HG03066 (cell line): ENCODE measurements at regions not wholly inside any gene's neighbourhood (a gene's known extent, or its start where the extent isn't known, plus 50 kb on each side); places are given as distances from the start of the nearest gene placed in this dataset.

ENCODE experiments used
- ATAC-seq: cut with Tn5 transposase; IDR thresholded peaks from one replicate; pipeline ENCODE4 v1.9.1; 2021; ENCODE audit warnings: low read depth; ENCODE audit not compliant: unreplicated experiment

DNA sequence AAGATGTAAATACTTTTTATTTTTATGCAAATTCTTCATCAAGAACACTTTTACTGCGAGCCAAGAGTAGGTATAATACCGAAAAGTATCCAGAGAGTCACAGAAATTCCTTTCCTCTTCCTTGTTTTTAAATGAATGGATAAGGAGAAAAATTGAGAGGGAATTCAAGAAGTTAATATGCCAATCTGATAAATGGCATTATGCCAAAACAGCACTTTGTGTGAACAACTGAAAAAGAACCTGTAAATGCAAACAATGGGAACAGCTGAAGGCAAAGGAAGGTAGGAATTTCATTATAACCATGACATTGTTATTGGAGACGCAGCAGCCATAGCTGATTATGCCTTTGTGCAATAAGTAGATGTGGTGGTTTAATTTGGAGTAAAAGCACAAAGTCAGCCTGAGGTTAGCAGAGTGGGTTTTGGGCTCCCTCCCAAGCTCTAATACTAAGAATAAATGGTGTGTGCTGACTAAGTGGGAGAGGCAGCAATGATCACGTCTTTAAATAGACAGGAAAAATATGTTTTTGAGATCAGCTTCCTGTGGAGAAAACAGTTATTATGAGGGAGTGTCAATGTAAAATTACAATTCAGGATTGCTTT is 209.8 kb upstream of the NDST4 start:
- ATAC-seq = no peak

DNA sequence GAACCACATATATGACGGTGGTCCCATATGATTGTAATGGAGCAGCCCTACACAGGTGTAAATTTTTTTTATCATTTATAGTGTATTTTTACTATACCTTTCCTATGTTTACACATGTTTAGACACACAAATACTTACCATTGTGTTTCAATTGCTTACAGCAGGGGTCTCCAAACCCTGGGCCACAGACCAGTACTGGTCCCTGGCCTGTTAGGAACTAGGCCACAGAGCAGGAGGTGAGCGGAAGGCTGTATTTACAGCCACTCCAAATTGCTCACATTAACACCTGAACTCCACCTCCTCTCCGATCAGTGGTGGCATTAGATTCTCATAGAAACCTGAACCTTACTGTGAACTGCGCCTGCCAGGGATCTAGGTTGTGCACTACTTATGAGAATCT is 201.8 kb upstream of the NDST4 start:
- ATAC-seq = no peak

DNA sequence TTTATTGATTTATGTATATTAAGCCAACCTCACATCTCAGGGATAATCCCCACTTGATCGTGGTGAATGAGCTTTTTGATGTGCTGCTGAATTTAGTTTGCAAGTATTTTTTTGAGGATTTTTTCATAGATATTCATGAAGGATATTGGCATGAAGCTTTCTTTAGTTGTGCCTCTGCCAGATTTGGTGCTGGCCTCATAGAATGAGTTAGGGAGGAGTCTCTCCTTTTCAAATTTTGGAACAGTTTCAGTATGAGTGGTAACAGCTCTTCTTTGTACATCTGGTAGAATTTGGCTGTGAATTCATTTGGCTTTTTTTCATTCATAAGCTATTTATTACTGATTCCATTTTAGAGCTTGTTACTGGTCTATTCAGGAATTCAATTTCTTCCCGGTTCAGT is 197.2 kb upstream of the NDST4 start:
- ATAC-seq = no peak

DNA sequence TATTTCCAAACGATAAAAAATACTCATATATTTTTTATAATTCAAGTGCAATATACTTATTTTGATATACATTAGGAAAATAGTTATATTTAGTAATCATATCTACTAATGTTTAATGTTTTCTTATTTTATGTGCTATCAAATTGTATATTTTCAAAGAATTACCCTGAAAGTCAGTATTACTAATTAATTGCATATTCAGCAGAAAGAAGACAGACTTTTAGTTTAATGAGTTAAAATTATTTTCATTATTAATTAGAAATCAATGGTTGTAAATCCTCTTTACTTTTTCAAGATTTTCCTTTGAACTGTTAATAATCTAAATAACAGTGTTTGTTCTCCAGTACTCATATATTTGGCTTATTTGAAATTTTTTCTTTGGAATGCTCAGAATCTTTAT is 181.3 kb upstream of the NDST4 start:
- ATAC-seq = no peak

DNA sequence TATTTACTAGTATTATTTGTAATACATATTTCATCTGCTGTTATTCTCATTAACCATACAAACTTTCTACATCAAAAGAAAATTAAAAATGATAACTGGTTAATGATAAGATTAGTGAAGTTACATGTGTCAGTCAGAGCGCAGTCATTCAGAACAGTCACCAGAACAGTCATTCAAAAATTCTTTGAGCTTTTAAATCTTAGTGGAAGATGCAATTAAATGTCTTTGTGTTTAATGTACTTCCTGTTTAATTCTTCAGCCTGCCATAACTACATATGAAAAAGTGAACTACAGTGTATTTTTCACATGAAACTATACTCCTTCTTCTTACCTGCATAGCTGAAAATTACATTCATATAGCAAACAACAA is 179.7 kb upstream of the NDST4 start:
- ATAC-seq = no peak

DNA sequence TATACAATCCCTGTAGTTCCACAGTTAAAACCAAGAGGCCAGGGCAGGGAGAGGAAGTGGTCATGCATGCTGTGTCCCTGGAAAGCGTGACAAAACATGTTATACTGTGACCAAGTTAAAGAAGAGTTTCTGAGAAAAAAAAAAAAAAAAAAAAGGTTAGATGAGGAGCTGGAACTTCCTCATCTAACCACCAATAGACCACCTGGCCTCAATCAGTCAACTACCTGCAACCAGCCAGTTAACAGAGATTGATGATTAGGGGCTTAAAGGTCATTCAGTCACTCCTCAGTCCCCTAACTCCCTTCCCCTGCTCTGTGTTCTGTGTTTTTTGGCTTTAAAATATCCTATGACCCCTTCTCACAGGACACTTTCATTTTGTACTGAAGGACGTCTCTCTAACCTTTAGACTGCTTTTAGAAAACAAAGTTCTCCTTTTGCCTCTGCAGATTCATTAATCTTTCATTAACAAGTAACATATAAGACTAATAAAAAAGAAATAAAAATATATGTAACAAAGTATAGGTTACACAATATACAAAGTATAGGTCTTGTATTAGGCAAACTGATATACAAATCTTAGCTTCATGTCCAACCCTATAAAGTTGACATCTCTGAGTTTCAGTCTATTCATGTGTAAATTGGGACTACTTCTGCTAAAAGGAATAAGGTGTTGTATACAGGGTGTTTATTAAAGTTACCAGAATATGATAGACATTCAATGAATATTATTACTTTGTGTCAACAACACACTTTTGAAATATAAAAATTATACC is 179.1 kb upstream of the NDST4 start:
- ATAC-seq = peak; percentile 82

DNA sequence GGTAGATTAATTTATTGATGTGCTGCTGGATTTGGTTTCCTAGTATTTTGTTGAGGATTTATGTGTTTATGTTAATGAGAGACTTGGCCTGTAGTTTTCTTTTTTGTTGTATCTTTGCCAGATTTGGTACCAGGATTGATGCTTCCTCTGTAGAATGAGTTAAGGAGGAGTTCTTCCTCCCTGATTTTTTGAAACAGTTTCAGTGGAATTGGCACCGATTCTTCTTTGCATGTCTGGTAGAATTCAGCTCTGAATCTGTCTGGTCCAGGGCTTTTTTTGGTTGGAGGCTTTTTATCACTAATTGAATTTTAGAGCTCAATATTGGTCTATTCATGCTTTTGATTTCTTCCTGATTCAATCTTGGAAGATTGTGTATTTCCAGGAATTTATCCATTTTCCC is 174.0 kb upstream of the NDST4 start:
- ATAC-seq = no peak

DNA sequence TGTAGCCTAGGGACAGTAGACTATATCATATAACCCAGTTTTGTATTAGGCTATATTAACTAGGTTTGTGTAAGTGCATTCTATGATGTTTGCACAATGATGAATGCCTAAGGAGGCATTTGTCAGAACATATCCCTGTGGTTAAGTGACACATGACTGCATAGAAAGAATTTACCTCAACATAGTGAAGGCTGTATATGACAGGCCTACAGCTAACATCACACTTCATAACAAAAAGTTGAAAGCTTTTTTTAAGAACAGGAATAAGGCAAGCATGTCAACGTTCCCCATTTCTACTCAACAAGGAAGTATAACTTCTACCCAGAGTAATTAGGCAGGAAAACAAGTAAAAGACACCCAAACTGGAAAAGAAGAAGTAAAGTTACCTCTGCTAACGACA is 165.9 kb upstream of the NDST4 start:
- no peak for ATAC-seq

DNA sequence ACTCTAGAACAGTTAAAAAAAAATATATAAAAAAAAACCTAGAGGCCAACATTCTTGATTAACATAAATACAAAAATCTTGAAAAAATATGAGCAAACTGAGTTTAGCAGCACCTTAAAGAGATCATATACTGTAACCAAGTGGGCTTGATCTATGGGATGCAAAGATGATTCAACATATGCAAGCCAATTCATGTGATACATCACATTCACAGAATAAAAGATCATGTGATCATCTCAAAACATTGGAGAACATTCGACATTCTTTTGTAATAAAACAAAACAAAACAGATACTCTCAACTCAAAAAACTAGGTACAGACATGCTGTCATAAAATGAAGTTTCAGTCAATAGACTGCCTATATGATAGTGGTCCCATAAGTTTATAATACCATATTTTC is 165.4 kb upstream of the NDST4 start:
- ATAC-seq = no peak

DNA sequence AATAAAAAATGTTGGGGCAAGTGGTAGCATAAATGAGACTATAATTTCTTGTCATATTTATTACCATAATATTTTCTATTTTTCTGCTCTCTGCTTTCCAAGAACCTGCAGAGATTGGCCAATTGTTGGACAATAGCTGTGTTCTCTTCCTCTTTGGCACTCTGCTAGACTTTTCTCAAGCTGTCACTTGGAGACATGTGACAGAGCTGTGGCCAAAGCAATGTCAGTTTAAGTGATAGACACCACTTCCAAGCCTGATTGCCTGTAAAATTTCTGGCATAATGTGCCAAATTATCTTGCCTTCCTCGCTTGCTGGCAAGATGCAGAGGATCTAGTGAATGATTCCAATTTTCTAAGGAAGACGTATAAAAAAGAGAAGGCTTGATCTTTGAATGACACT is 162.2 kb upstream of the NDST4 start:
- no peak for ATAC-seq

DNA sequence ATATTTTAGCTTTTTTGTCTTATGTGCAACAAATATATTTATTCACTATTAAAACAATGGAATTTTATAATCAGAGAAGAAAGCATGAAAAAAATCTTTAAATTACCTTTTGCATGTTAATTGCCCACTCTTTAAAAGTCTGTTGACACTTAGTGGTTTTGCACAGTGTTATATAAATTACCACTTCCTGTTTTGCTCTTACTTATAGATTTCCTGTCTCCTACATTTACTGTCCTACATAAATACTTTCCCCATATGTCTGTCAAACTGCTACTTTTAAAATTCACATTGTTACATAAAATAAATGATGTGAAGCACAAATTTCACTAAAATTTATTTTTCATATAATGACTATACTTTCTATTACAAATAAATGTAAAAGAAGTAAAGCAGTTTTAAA is 161.1 kb upstream of the NDST4 start:
- ATAC-seq = peak; percentile 80

DNA sequence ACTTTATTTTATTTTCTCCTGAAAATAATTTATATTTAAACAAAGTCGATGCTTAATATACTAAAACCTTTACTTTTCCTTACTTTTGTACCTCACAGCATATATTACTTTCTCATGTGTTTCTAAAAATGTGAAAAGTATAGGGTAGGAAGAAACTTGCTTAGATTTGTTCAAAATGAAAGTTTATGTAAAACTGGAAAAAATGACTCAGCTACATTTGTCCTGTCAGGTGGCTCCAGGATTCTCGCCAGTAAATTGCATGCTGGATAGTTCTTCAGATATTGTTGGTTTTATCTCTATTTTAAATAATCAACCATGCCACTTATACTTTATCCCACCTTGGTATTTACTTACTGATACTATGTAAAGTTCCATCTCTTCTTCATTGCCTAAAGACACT is 159.2 kb upstream of the NDST4 start:
- no peak for ATAC-seq

DNA sequence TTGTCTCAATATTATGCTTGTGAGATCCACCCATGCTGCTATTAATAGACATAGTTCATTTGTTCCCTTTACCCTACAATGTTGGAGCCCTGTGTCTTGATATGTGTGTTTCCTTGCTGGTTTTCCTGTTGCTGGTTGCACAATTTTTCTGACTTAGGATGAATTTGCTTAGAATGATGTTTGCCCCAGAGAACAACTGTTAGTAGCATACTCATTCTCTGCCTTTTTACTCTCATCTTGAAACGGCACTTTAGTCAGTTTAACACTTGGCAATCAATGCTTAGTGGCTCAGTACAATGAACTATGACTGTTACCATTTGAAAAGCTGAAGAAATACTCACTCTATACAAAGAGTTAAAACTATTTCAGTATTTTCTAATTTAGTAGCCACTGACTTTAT is 158.8 kb upstream of the NDST4 start:
- no peak for ATAC-seq

DNA sequence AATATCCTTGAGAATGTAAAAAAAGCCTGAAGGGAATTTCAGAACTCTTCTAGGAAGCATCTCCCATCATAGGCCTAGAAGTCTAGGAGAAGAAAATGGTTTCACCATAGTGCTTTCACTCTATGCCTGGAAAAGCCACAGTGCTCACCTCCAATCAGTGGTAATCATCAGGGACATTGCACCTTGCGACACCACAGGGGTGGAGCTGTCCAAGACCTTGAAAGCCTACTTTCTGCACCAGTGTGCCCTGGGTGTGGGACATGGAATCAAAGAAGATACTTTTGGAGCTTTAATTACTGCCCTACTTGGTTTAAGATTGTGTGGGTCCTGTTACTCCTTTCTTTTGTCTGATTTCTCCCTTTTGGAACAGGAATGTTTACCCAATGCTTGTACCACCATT is 146.8 kb upstream of the NDST4 start:
- ATAC-seq = no peak

DNA sequence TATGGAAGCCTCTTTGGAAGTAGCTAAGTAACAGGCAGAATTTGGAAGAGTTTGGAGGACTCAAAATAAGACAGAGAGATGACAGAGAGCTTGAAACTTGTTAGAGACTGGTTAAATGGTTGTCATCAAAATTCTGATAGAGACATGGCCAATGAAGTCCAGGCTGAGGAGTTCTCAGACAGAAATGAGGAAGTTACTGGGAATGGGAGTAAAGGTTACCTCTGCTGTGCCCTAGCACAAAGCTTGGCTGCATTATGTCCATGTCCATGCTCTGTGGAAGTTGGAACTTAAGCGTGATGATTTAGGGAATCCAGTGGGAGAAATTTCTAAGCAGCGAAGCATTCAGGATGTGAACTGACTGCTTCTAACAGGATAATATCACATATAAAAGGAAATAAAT is 146.2 kb upstream of the NDST4 start:
- no peak for ATAC-seq

DNA sequence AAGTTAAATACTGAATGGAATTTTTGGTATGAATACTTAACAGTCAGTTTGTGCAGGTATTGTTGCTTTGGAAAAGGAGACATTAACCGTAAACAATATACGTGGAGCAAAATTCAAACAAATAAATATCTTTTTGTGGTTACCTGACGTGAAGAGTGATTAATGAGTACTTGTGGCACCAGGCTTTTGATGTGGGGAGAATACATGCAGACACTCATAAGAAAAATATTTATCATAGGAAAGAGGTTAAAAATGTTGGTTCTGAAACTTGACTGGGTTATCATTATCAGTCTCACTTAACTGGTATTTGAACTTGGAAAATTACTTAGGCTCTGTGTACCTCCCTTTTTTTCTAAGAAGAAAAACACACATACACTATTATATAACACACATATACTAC is 136.4 kb upstream of the NDST4 start:
- ATAC-seq = no peak

DNA sequence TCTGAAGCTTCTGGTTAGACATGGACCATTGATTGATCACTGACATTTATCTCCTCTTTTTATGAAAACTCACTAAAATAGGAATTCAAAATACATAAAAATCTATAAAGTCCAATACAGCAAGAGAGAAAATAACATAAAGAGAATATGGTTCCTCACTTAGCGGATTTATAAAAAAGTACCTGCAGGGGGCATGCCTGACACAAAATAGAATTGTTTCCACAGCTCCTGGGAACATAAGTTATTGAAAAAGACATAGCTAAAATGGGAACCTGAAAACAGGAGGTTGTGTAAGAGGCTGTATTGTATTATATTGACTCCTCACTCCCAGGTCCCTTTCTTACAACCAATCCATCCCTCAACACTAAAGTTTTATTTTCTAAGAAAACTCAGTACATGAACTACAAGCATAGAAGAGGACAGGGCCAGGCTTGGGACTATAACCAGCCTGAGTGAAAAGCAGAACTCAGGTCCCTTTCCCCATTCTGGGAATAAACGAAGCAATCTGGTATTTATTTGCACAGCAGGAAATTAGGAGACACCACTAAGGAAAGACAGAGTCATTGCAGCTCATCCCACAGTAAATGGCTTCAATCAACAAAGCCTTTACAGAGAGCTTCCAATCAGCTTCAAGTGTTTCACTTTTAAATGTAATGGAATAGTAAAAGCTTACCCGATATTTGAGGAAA is 121.1 kb upstream of the NDST4 start:
- ATAC-seq = peak; percentile 47

DNA sequence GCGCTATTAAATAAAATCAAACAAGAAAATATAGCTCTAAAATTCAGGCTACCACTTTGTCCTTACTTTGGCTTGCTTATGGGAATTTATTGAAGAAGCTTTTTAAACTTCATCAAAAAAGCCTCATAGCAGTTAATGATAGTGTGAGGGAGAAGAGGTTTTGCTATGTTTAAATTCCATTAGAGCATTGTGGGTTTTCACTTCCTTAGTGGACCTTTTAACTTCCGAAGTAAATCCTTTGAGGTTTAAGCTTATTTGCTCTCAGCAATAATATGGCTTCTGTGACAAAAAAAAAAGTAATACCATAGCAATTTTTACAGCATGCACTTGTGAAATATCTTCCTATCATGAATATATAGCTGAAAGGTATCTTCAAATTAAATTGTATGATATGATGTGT is 120.2 kb upstream of the NDST4 start:
- no peak for ATAC-seq

DNA sequence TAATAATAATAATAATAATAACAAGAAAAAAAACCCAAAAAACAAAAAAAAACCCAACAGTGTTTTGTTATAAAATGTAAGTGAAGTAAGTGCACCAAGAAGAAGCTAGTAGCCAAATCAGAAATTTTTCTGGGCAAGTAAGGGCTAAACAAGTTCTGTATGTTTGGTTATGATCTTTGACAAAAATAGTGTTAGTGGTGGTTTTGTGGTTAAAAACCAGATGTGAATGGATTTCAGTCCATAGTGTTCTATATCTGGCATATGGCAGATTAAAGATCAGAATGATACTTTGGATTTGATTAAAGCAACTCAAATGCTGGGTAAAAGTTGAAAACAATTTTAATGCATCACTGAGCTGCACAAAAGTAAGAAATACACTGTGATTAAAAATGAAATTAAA is 116.5 kb upstream of the NDST4 start:
- ATAC-seq = no peak

DNA sequence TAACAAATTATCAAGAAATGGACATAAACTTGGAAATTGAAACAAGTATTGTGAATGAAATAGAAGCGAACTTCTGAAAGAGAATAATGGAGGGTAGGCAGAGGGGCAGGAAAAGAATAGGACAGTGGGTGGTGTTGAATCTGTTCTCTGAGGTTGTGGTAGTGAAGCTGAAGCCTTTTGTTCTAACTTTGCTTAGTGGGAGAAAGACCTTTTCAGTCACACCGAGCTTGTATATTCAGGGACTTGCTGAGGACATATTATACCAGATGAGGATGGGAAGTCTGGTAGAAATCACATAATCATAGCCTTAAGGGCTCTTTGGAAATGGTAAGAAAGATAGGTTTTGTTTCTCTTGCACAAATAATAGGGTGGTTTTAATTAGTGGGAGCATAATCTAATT is 115.4 kb upstream of the NDST4 start:
- no peak for ATAC-seq

DNA sequence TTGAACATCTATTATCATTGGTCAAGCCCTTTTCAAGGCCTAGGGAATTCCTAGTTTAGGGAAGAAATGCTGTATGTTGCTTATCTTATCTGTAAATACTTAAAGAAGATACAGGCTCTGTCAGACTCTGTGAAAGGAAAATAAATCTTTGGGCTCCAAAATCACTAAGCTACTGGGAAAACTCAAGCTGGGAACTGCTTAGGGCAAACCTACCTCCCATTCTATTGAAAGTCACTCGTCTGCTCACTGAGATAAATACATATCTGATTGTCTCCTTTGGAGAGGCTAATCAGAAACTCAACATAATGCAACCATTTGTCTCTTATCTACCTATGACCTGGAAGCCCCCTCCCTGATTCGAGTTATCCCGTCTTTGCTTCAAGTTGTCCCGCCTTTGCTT is 108.6 kb upstream of the NDST4 start:
- ATAC-seq = no peak

DNA sequence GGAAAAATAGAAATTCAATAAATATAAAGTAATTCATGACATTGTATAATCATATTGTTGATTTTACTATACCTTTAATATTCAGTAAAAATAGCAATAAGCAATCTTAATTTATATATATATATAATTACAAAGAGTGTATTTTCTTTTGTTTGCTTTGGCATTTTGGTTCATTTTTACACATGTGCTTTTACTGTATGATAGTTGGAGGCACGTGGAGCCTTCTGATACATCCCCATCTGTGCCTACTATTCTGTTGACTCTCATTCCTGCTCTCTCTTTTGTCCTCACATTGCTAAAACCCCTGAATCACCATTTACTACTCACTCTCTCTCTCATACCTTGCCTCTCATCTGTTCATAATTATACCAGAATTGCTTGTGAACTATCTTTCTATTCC is 106.4 kb upstream of the NDST4 start:
- ATAC-seq = no peak
